ENCODE measurements at regions not wholly inside any gene's neighbourhood (a gene's known extent, or its start where the extent isn't known, plus 50 kb on each side); places are given as distances from the start of the nearest gene placed in this dataset.
A peak's percentile ranks its signal among the peaks of the same experiment; 100 is the strongest.

- no peak for ATAC-seq
- BruUV-seq (replicated peaks) = no TSS peak
- CTCF ChIA-PET = no interaction called here
These were observed 305.2 kb upstream of the UBE2E3 start for GRCh38 chr2:180675170-180675569.

GRCh38 chr2:180672377-180672776 lies 308.0 kb upstream of the UBE2E3 start:
- no TSS peak for BruUV-seq (replicated peaks)
- Histone ChIP-seq H4K20me1 (ENCODE audit: insufficient read depth) (no peaks in the 10 kb centered on the region), H3K9me2 (ENCODE audit: insufficient read depth) (no peaks in the 10 kb centered on the region), H3K27me3 (ENCODE audit: insufficient read depth, low read length) (no peaks in the 10 kb centered on the region), H3K4me1 (ENCODE audit: control insufficient read depth in 1 of 2, insufficient read depth in 2 of 2, low read length in 2 of 2) (peaks cover 0 to 12% of the 10 kb centered on the region in 2 experiments; a peak in 1 of 4 replicates), H3K27ac (ENCODE audit: low read depth, low read length) (no peak overlapping the region), H3K79me2 (ENCODE audit: insufficient read depth, low read length) (no peaks in the 10 kb centered on the region), H3K36me3 (ENCODE audit: control insufficient read depth in 1 of 2, insufficient read depth in 2 of 2, low read length in 2 of 2) (no peaks in the 10 kb centered on the region), H2AFZ (ENCODE audit: low read depth, low read length, poor library complexity, severe bottlenecking) (no peak overlapping the region), H3K9ac (ENCODE audit: low read length) (no peak overlapping the region), H3K9me3 (ENCODE audit: control insufficient read depth in 1 of 2, insufficient read depth in 1 of 2, low read depth in 1 of 2, low read length in 2 of 2) (no peaks in the 10 kb centered on the region), H3K4me2 (ENCODE audit: low read length) (no peak overlapping the region), H3K4me3 (replicated peaks in 1 of 2; ENCODE audit: low read depth in 1 of 2, low read length in 2 of 2) (no peak overlapping the region)
- RAD21 ChIA-PET (ENCODE audit: low non-redundant PET in 1 of 2, low total read pairs in 2 of 2, uncharacterized antibody in 2 of 2, unreplicated experiment in 2 of 2) = no interaction called here
- CTCF ChIA-PET = no interaction called here
- intact Hi-C loops (cut with micrococcal nuclease) = no loop called here
- POLR2A ChIA-PET = no interaction called here
- no peak for ATAC-seq
- TF ChIP-seq SIN3A (IDR thresholded peaks at IDR 0.05; ENCODE audit: low read depth) = no peak
- no peak for TF ChIP-seq POLR2AphosphoS5 (IDR thresholded peaks at IDR 0.05; ENCODE audit: low read depth, low read length)
- TF ChIP-seq ELF1 (IDR thresholded peaks at IDR 0.05; ENCODE audit: borderline replicate concordance, low read depth) = no peak
- TF ChIP-seq ZNF274 (IDR thresholded peaks at IDR 0.05; ENCODE audit: low read depth, low read length) = no peak
- no peak for TF ChIP-seq RAD21 (IDR thresholded peaks at IDR 0.05; ENCODE audit: low read depth)
- TF ChIP-seq FOSL1 (IDR thresholded peaks at IDR 0.05; ENCODE audit: low read depth) = no peak
- TF ChIP-seq MAX (IDR thresholded peaks at IDR 0.05) = no peak
- no peak for TF ChIP-seq ZBTB33 (IDR thresholded peaks at IDR 0.05; ENCODE audit: extremely low read depth, insufficient replicate concordance, low read length)
- no peak for TF ChIP-seq SP1 (IDR thresholded peaks at IDR 0.05; ENCODE audit: low read depth)
- no peak for TF ChIP-seq YY1 (IDR thresholded peaks at IDR 0.05; ENCODE audit: extremely low read depth, insufficient replicate concordance, low read depth, low read length)
- no peak for TF ChIP-seq EGR1 (IDR thresholded peaks at IDR 0.05; ENCODE audit: low read depth)
- TF ChIP-seq CBX3 (IDR thresholded peaks at IDR 0.05; ENCODE audit: low read depth) = no peak
- DNase-seq (ENCODE audit: low read depth, low spot score) = no peak

More at GRCh38 chr2:180675170-180675569, 305.2 kb upstream of the UBE2E3 start:
- Histone ChIP-seq H3K9ac (ENCODE audit: low read length) (no peak overlapping the region), H3K9me3 (ENCODE audit: control insufficient read depth in 1 of 2, insufficient read depth in 1 of 2, low read depth in 1 of 2, low read length in 2 of 2) (no peaks in the 10 kb centered on the region), H3K36me3 (ENCODE audit: control insufficient read depth in 1 of 2, insufficient read depth in 2 of 2, low read length in 2 of 2) (no peaks in the 10 kb centered on the region), H3K4me2 (ENCODE audit: low read length) (no peak overlapping the region), H2AFZ (ENCODE audit: low read depth, low read length, poor library complexity, severe bottlenecking) (no peak overlapping the region), H3K9me2 (ENCODE audit: insufficient read depth) (no peaks in the 10 kb centered on the region), H3K27me3 (ENCODE audit: insufficient read depth, low read length) (no peaks in the 10 kb centered on the region), H3K4me1 (ENCODE audit: control insufficient read depth in 1 of 2, insufficient read depth in 2 of 2, low read length in 2 of 2) (peaks cover 0 to 13% of the 10 kb centered on the region in 2 experiments; a peak in 1 of 4 replicates), H4K20me1 (ENCODE audit: insufficient read depth) (no peaks in the 10 kb centered on the region), H3K79me2 (ENCODE audit: insufficient read depth, low read length) (no peaks in the 10 kb centered on the region), H3K27ac (ENCODE audit: low read depth, low read length) (no peak overlapping the region), H3K4me3 (replicated peaks in 1 of 2; ENCODE audit: low read depth in 1 of 2, low read length in 2 of 2) (no peak overlapping the region)
- TF ChIP-seq POLR2A (IDR thresholded peaks at IDR 0.05; ENCODE audit: borderline replicate concordance, extremely low read depth, insufficient read depth, insufficient read length) = no peak
- TF ChIP-seq CBX3 (IDR thresholded peaks at IDR 0.05; ENCODE audit: low read depth) = 0 out of 2 replicates have a peak, but pooled peaks have one; percentile 12
- ChIA-PET RAD21 (ENCODE audit: low non-redundant PET in 1 of 2, low total read pairs in 2 of 2, uncharacterized antibody in 2 of 2, unreplicated experiment in 2 of 2) (no interaction called here), POLR2A (no interaction called here)
- no peak for DNase-seq (ENCODE audit: low read depth, low spot score)
- intact Hi-C loops (cut with micrococcal nuclease) = no loop called here
